HEK293 (cell line): ENCODE measurements at regions not wholly inside any gene's neighbourhood (a gene's known extent, or its start where the extent isn't known, plus 50 kb on each side); places are given as distances from the start of the nearest gene placed in this dataset.

Source experiments
- CTCF ChIA-PET: fragments of 350-600 bp; formaldehyde crosslinking; extraction: SDS; loops from one replicate; lab custom pipeline; 2021; ENCODE audit warnings: antibody characterized with exemption; lab: Yijun Ruan, JAX
- POLR2A ChIA-PET: fragments of 300-600 bp; formaldehyde crosslinking; extraction: SDS; loops from one replicate; lab custom pipeline; 2020; ENCODE audit warnings: antibody characterized with exemption, inconsistent platforms; lab: Yijun Ruan, JAX
- H3K27ac ChIP-seq: fragments of 200-500 bp; sonication (Bioruptor generic); 2 replicates; pipeline ENCODE4 v1.5.1; 2014; ENCODE audit warnings: low read depth, low read length, control low read depth, inconsistent platforms; ENCODE audit errors: extremely low read depth
- H3K36me3 ChIP-seq, 2 experiments: fragments of 200-500 bp in 1 of 2; sonication (Bioruptor generic) in 1 of 2; 1 replicate in 1 of 2; 2 replicates in 1 of 2; pipeline ENCODE4 v1.5.1; 2014 to 2017; ENCODE audit warnings: inconsistent platforms in 2 of 2, low read length in 2 of 2; ENCODE audit not compliant: control insufficient read depth in 2 of 2, insufficient read depth in 1 of 2
- H3K4me1 ChIP-seq: fragments of 200-500 bp; sonication (Bioruptor generic); 2 replicates; pipeline ENCODE4 v1.5.1; 2014; ENCODE audit warnings: mild to moderate bottlenecking, low read length, inconsistent platforms; ENCODE audit not compliant: control insufficient read depth, insufficient read depth
- H3K4me3 ChIP-seq: 2 replicates; pipeline ENCODE4 v1.5.1; 2011; ENCODE audit warnings: low read depth, mild to moderate bottlenecking, control low read depth, low read length, moderate library complexity
- H3K9me3 ChIP-seq: fragments of 200-500 bp; sonication (Bioruptor generic); 2 replicates; pipeline ENCODE4 v1.5.1; 2014; ENCODE audit warnings: low read depth, low read length, inconsistent platforms; ENCODE audit not compliant: control insufficient read depth, insufficient read depth
- MEIS1 ChIP-seq: sonication (generic); formaldehyde crosslinking; IDR thresholded peaks from 2 replicates; pipeline ENCODE4 v1.8.1; 2022; ENCODE audit warnings: missing genetic modification reagents, mild to moderate bottlenecking, borderline replicate concordance
- PRDM1 ChIP-seq: fragments of 450-650 bp; formaldehyde crosslinking; IDR thresholded peaks from 2 replicates; pipeline ENCODE4; 2016; ENCODE audit warnings: missing biosample characterization, missing genetic modification characterization
- REPIN1 ChIP-seq: fragments of 450-650 bp; formaldehyde crosslinking; IDR thresholded peaks from 2 replicates; pipeline ENCODE4 v1.5.1; 2017; ENCODE audit warnings: missing biosample characterization, missing genetic modification characterization, low read depth
- SALL2 ChIP-seq: fragments of 450-650 bp; formaldehyde crosslinking; IDR thresholded peaks from 2 replicates; pipeline ENCODE4 v1.5.0; 2017; ENCODE audit warnings: missing biosample characterization, mild to moderate bottlenecking, missing genetic modification characterization, borderline replicate concordance
- ZBTB1 ChIP-seq: fragments of 450-650 bp; formaldehyde crosslinking; IDR thresholded peaks from 2 replicates; pipeline ENCODE4 v1.5.1; 2016; ENCODE audit warnings: missing biosample characterization, missing genetic modification characterization
- ZBTB20 ChIP-seq: fragments of 450-650 bp; formaldehyde crosslinking; IDR thresholded peaks from 2 replicates; pipeline ENCODE4 v1.5.1; 2016; ENCODE audit warnings: missing biosample characterization, missing genetic modification characterization
- ZFP37 ChIP-seq: fragments of 450-650 bp; formaldehyde crosslinking; IDR thresholded peaks from 2 replicates; pipeline ENCODE4 v1.5.1; 2016; ENCODE audit warnings: missing biosample characterization, missing genetic modification characterization
- ZFP69B ChIP-seq: fragments of 450-650 bp; formaldehyde crosslinking; IDR thresholded peaks from 2 replicates; pipeline ENCODE4 v1.5.1; 2016; ENCODE audit warnings: missing biosample characterization, missing genetic modification characterization
- ZNF10 ChIP-seq: fragments of 450-650 bp; formaldehyde crosslinking; IDR thresholded peaks from 2 replicates; pipeline ENCODE4 v1.5.1; 2017; ENCODE audit warnings: missing biosample characterization, missing genetic modification characterization
- ZNF112 ChIP-seq: fragments of 450-650 bp; formaldehyde crosslinking; IDR thresholded peaks from 2 replicates; pipeline ENCODE4 v1.5.0; 2017; ENCODE audit warnings: missing biosample characterization, missing genetic modification characterization
- ZNF138 ChIP-seq: fragments of 450-650 bp; formaldehyde crosslinking; IDR thresholded peaks from 2 replicates; pipeline ENCODE4 v1.5.1; 2016; ENCODE audit warnings: missing biosample characterization, missing genetic modification characterization, borderline replicate concordance
- ZNF174 ChIP-seq: fragments of 450-650 bp; formaldehyde crosslinking; IDR thresholded peaks from 2 replicates; pipeline ENCODE4 v1.5.0; 2017; ENCODE audit warnings: missing biosample characterization, mild to moderate bottlenecking, missing genetic modification characterization
- ZNF202 ChIP-seq: fragments of 450-650 bp; formaldehyde crosslinking; IDR thresholded peaks from 2 replicates; pipeline ENCODE4 v1.5.1; 2016; ENCODE audit warnings: missing biosample characterization, missing genetic modification characterization, borderline replicate concordance
- ZNF211 ChIP-seq: fragments of 450-650 bp; formaldehyde crosslinking; IDR thresholded peaks from 2 replicates; pipeline ENCODE4 v1.5.1; 2016; ENCODE audit warnings: low read depth, missing biosample characterization, missing genetic modification characterization
- ZNF214 ChIP-seq: fragments of 450-650 bp; formaldehyde crosslinking; IDR thresholded peaks from 2 replicates; pipeline ENCODE4 v1.5.1; 2017; ENCODE audit warnings: missing biosample characterization, mild to moderate bottlenecking, missing genetic modification characterization, borderline replicate concordance
- ZNF274 ChIP-seq, 2 experiments: fragments of 200-500 bp in 1 of 2; fragments of 450-650 bp in 1 of 2; sonication (Bioruptor generic) in 1 of 2; formaldehyde crosslinking in 1 of 2; IDR thresholded peaks; 2 replicates each; pipeline versions ENCODE4 v1.5.1 to v1.6.1; 2014 to 2016; ENCODE audit warnings: borderline replicate concordance in 1 of 2, inconsistent platforms in 1 of 2, low read length in 1 of 2, missing biosample characterization in 1 of 2, missing genetic modification characterization in 1 of 2
- ZNF311 ChIP-seq: fragments of 450-650 bp; formaldehyde crosslinking; IDR thresholded peaks from 2 replicates; pipeline ENCODE4 v1.5.1; 2017; ENCODE audit warnings: missing biosample characterization, missing genetic modification characterization, borderline replicate concordance
- ZNF354C ChIP-seq: fragments of 450-650 bp; formaldehyde crosslinking; IDR thresholded peaks from 2 replicates; pipeline ENCODE4 v1.5.1; 2016; ENCODE audit warnings: missing biosample characterization, missing genetic modification characterization, low read depth, borderline replicate concordance
- ZNF37A ChIP-seq: fragments of 450-650 bp; IDR thresholded peaks from 2 replicates; pipeline ENCODE4 v1.5.1; 2018; ENCODE audit warnings: missing biosample characterization, missing genetic modification characterization
- ZNF501 ChIP-seq: fragments of 450-650 bp; formaldehyde crosslinking; IDR thresholded peaks from 2 replicates; pipeline ENCODE4 v1.5.1; 2016; ENCODE audit warnings: missing biosample characterization, missing genetic modification characterization
- ZNF561 ChIP-seq: fragments of 450-650 bp; IDR thresholded peaks from 2 replicates; pipeline ENCODE4 v1.5.1; 2018; ENCODE audit warnings: missing biosample characterization, missing genetic modification characterization, borderline replicate concordance
- ZNF623 ChIP-seq: fragments of 450-650 bp; formaldehyde crosslinking; IDR thresholded peaks from 2 replicates; pipeline ENCODE4 v1.5.1; 2016; ENCODE audit warnings: missing biosample characterization, missing genetic modification characterization
- ZNF629 ChIP-seq: fragments of 450-650 bp; formaldehyde crosslinking; IDR thresholded peaks from 2 replicates; pipeline ENCODE4 v1.5.1; 2017; ENCODE audit warnings: missing biosample characterization, missing genetic modification characterization
- TF ChIP-seq, protein P1 (sequence below): fragments of 450-650 bp; formaldehyde crosslinking; IDR thresholded peaks from 2 replicates; pipeline ENCODE4 v1.5.1; 2016; ENCODE audit warnings: missing biosample characterization, missing genetic modification characterization
- TF ChIP-seq, protein P2 (sequence below): fragments of 450-650 bp; formaldehyde crosslinking; IDR thresholded peaks from 2 replicates; pipeline ENCODE4 v1.5.1; 2016; ENCODE audit warnings: missing biosample characterization, missing genetic modification characterization
- TF ChIP-seq, protein P3 (sequence below): fragments of 450-650 bp; formaldehyde crosslinking; IDR thresholded peaks from 2 replicates; pipeline ENCODE4 v1.5.1; 2016; ENCODE audit warnings: missing biosample characterization, missing genetic modification characterization
- TF ChIP-seq, protein P4 (sequence below): fragments of 450-650 bp; formaldehyde crosslinking; IDR thresholded peaks from 2 replicates; pipeline ENCODE4 v1.5.1; 2016; ENCODE audit warnings: missing biosample characterization, missing genetic modification characterization
- TF ChIP-seq, protein P5 (sequence below): fragments of 450-650 bp; IDR thresholded peaks from 2 replicates; pipeline ENCODE4 v1.5.1; 2018; ENCODE audit warnings: missing biosample characterization, missing genetic modification characterization

DNA sequence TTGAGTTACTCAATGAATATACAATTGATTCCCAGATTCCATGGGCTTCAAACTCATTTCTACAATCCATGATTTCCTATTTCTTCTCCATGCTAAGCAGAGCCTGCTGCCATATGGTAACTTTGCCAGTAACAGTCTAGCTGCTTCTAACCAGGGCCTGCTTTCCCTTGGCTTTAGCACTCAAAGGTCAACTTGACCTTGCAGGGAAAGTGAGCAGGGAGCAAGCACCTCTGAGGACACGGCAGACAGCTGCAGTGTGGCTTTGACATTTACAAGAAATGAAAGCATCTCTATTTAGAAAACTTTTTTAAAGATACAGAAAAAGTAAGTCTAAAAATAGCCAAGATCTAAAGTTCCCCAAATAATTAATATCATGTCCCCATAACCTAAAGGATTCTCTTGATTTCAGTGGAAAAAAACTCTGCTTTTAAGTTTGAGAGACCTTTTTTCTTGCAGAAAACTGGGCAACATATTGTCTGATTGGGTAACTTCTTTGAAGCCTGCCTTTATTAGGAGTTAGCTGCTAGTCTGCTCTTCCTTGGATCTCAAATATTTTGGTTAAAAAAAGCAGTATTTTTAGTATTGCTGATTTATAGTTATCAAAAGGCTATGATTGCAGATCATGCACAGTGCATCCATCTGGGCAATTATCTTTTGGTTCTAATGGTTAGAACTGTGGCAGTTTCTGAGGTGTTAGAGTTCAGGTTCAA is 257.9 kb downstream of the AHR start:
- ChIA-PET POLR2A (no interaction called here), CTCF (no interaction called here)
- TF ChIP-seq ZBTB1 (tag by site-specific recombination), result no peak
- no peak for TF ChIP-seq ZFP37 (tag by site-specific recombination)
- no peak for TF ChIP-seq PRDM1 (tag by site-specific recombination)
- no peak for TF ChIP-seq ZNF138 (tag by site-specific recombination)
- TF ChIP-seq ZNF202 (tag by site-specific recombination), result no peak
- TF ChIP-seq ZFP69B (tag by site-specific recombination), result no peak
- TF ChIP-seq ZNF10 (tag by site-specific recombination), result no peak
- no peak for TF ChIP-seq ZNF274 (IDR thresholded peaks at IDR 0.05; ENCODE audit: low read length)
- no peak for TF ChIP-seq ZNF274 (tag by site-specific recombination; IDR thresholded peaks at IDR 0.05; ENCODE audit: borderline replicate concordance)
- TF ChIP-seq SALL2, result no peak
- no peak for TF ChIP-seq ZNF561 (tag by site-specific recombination)
- no peak for TF ChIP-seq ZNF214 (tag by site-specific recombination)
- no peak for TF ChIP-seq ZNF311 (tag by site-specific recombination)
- Histone ChIP-seq H3K4me3 (no peak overlapping the region), H3K4me1 (peaks cover 4% of the 10 kb centered on the region; the same call in 1 of the 2 replicates), H3K36me3 (no peaks in the 10 kb centered on the region), H3K27ac (no peak overlapping the region), H3K9me3 (no peaks in the 10 kb centered on the region)

DNA sequence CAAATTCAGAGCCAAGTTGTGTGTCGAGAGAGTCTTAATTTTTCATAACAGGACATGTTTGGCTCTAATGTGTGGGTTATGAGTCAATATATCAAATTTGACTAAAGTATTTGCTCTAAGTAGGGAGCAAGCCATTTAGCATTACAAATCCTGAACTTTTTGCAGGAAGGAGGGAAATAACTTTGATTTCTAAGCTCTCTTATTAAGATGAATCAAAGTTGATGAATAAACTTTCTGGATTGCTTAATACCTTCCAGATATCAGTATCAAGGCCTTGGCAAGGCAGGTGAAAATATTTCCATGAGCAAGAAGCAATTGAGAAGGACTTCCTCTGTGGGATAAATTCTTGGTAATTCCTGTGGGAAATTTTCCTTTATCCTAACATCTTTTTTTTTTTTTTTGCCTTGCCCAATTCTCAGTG is 258.8 kb downstream of the AHR start:
- H3K36me3 ChIP-seq, result no peaks in the 10 kb centered on the region
- CTCF ChIA-PET, result no interaction called here
- no peak overlapping the region for H3K4me3 ChIP-seq
- H3K4me1 ChIP-seq, result peaks cover 4% of the 10 kb centered on the region; the same call in 1 of the 2 replicates
- no peaks in the 10 kb centered on the region for H3K9me3 ChIP-seq
- POLR2A ChIA-PET, result no interaction called here
- no peak overlapping the region for H3K27ac ChIP-seq
- TF ChIP-seq, protein P1, sequence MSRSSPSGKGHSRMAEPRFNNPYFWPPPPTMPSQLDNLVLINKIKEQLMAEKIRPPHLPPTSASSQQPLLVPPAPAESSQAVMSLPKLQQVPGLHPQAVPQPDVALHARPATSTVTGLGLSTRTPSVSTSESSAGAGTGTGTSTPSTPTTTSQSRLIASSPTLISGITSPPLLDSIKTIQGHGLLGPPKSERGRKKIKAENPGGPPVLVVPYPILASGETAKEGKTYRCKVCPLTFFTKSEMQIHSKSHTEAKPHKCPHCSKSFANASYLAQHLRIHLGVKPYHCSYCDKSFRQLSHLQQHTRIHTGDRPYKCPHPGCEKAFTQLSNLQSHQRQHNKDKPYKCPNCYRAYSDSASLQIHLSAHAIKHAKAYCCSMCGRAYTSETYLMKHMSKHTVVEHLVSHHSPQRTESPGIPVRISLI (tag by site-specific recombination), result no peak
- TF ChIP-seq, protein P2, sequence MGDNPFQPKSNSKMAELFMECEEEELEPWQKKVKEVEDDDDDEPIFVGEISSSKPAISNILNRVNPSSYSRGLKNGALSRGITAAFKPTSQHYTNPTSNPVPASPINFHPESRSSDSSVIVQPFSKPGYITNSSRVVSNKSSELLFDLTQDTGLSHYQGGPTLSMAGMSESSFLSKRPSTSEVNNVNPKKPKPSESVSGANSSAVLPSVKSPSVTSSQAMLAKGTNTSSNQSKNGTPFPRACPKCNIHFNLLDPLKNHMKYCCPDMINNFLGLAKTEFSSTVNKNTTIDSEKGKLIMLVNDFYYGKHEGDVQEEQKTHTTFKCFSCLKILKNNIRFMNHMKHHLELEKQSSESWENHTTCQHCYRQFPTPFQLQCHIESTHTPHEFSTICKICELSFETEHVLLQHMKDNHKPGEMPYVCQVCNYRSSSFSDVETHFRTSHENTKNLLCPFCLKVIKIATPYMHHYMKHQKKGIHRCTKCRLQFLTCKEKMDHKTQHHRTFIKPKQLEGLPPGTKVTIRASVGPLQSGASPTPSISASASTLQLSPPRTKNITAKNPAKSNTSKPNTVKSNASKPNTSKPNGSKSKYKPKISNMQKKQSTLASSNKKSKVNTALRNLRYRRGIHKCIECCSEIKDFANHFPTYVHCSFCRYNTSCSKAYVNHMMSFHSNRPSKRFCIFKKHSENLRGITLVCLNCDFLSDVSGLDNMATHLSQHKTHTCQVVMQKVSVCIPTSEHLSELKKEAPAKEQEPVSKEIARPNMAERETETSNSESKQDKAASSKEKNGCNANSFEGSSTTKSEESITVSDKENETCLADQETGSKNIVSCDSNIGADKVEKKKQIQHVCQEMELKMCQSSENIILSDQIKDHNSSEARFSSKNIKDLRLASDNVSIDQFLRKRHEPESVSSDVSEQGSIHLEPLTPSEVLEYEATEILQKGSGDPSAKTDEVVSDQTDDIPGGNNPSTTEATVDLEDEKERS (tag by site-specific recombination), result no peak
- TF ChIP-seq ZNF354C (tag by site-specific recombination) (no peak), MEIS1 (CRISPR knock-in tag) (no peak), ZNF138 (tag by site-specific recombination) (no peak), REPIN1 (no peak), ZNF629 (tag by site-specific recombination) (no peak), ZNF37A (no peak), ZNF211 (tag by site-specific recombination) (no peak), ZBTB20 (tag by site-specific recombination) (no peak), ZNF174 (tag by site-specific recombination) (no peak), ZNF623 (tag by site-specific recombination) (no peak), ZNF501 (tag by site-specific recombination) (no peak), ZNF112 (tag by site-specific recombination) (no peak)
- TF ChIP-seq, protein P3, sequence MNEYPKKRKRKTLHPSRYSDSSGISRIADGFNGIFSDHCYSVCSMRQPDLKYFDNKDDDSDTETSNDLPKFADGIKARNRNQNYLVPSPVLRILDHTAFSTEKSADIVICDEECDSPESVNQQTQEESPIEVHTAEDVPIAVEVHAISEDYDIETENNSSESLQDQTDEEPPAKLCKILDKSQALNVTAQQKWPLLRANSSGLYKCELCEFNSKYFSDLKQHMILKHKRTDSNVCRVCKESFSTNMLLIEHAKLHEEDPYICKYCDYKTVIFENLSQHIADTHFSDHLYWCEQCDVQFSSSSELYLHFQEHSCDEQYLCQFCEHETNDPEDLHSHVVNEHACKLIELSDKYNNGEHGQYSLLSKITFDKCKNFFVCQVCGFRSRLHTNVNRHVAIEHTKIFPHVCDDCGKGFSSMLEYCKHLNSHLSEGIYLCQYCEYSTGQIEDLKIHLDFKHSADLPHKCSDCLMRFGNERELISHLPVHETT (tag by site-specific recombination), result no peak
- TF ChIP-seq, protein P4, sequence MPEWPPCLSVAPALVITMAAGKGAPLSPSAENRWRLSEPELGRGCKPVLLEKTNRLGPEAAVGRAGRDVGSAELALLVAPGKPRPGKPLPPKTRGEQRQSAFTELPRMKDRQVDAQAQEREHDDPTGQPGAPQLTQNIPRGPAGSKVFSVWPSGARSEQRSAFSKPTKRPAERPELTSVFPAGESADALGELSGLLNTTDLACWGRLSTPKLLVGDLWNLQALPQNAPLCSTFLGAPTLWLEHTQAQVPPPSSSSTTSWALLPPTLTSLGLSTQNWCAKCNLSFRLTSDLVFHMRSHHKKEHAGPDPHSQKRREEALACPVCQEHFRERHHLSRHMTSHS, result no peak
- TF ChIP-seq, protein P5, sequence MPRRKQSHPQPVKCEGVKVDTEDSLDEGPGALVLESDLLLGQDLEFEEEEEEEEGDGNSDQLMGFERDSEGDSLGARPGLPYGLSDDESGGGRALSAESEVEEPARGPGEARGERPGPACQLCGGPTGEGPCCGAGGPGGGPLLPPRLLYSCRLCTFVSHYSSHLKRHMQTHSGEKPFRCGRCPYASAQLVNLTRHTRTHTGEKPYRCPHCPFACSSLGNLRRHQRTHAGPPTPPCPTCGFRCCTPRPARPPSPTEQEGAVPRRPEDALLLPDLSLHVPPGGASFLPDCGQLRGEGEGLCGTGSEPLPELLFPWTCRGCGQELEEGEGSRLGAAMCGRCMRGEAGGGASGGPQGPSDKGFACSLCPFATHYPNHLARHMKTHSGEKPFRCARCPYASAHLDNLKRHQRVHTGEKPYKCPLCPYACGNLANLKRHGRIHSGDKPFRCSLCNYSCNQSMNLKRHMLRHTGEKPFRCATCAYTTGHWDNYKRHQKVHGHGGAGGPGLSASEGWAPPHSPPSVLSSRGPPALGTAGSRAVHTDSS (tag by site-specific recombination), result no peak
